ENCODE measurements at regions not wholly inside any gene's neighbourhood (a gene's known extent, or its start where the extent isn't known, plus 50 kb on each side); places are given as distances from the start of the nearest gene placed in this dataset.
"Not testable (repeated sequence)": the region's sequence is repeated elsewhere in the genome, so short reads cannot be mapped to it uniquely, and the experiment has no call there.

- no peaks in the 10 kb centered on the region for H3K27me3 Mint-ChIP-seq
- H3K4me1 Mint-ChIP-seq = no peaks in the 10 kb centered on the region
- DNase-seq = no peak
- H3K9me3 Mint-ChIP-seq = peaks cover 9% of the 10 kb centered on the region
- CTCF ChIA-PET = interaction anchor here (1.4 kb wide), 1 partner anchor 19 kb away, joined by 3 read pairs; no protein-coding TSS in a partner anchor
- H3K27ac Mint-ChIP-seq = no peak overlapping the region
- POLR2A ChIA-PET = no interaction called here
- H3K4me3 Mint-ChIP-seq = no peak overlapping the region
- H3K36me3 Mint-ChIP-seq (ENCODE audit: low read depth) = no peaks in the 10 kb centered on the region
These were observed 131.9 kb upstream of the NR3C2 start for GRCh38 chr4:148574066-148574465.

GRCh38 chr4:148573296-148573695 lies 131.1 kb upstream of the NR3C2 start:
- Mint-ChIP-seq H3K36me3 (ENCODE audit: low read depth) (no peaks in the 10 kb centered on the region), H3K4me3 (no peak overlapping the region), H3K9me3 (peaks cover 9% of the 10 kb centered on the region), H3K27me3 (no peaks in the 10 kb centered on the region), H3K4me1 (no peaks in the 10 kb centered on the region), H3K27ac (no peak overlapping the region)
- POLR2A ChIA-PET = no interaction called here
- no peak for DNase-seq
- CTCF ChIA-PET = no interaction called here

GRCh38 chr4:148565801-148566200 lies 123.6 kb upstream of the NR3C2 start:
- ChIA-PET CTCF (interaction anchor here (0.6 kb wide), 1 partner anchor 1780 kb away, joined by 3 read pairs; no protein-coding TSS in a partner anchor), POLR2A (no interaction called here)
- H3K36me3 Mint-ChIP-seq (ENCODE audit: low read depth) = no peaks in the 10 kb centered on the region
- no peaks in the 10 kb centered on the region for H3K4me1 Mint-ChIP-seq
- DNase-seq = no peak
- H3K9me3 Mint-ChIP-seq = peaks cover 11% of the 10 kb centered on the region
- no peak overlapping the region for H3K27ac Mint-ChIP-seq
- no peaks in the 10 kb centered on the region for H3K27me3 Mint-ChIP-seq
- H3K4me3 Mint-ChIP-seq = no peak overlapping the region

- ChIA-PET CTCF (no interaction called here), POLR2A (no interaction called here)
- Mint-ChIP-seq H3K9me3 (peaks cover 2% of the 10 kb centered on the region), H3K36me3 (ENCODE audit: low read depth) (no peaks in the 10 kb centered on the region), H3K27ac (no peak overlapping the region), H3K27me3 (no peaks in the 10 kb centered on the region), H3K4me3 (no peak overlapping the region), H3K4me1 (no peaks in the 10 kb centered on the region)
- no peak for DNase-seq
These were observed 121.5 kb upstream of the NR3C2 start for GRCh38 chr4:148563684-148564083.

GRCh38 chr4:148561467-148561866 lies 119.3 kb upstream of the NR3C2 start:
- Mint-ChIP-seq H3K4me3 (no peak overlapping the region), H3K36me3 (ENCODE audit: low read depth) (no peaks in the 10 kb centered on the region), H3K27ac (no peak overlapping the region), H3K27me3 (no peaks in the 10 kb centered on the region), H3K4me1 (no peaks in the 10 kb centered on the region), H3K9me3 (no peaks in the 10 kb centered on the region)
- no peak for DNase-seq
- POLR2A ChIA-PET = no interaction called here
- CTCF ChIA-PET = no interaction called here

GRCh38 chr4:148557793-148558192 lies 115.6 kb upstream of the NR3C2 start:
- no peak for DNase-seq
- ChIA-PET CTCF (no interaction called here), POLR2A (no interaction called here)
- H3K9me3 Mint-ChIP-seq = no peaks in the 10 kb centered on the region
- no peaks in the 10 kb centered on the region for H3K36me3 Mint-ChIP-seq (ENCODE audit: low read depth)
- no peaks in the 10 kb centered on the region for H3K4me1 Mint-ChIP-seq
- no peaks in the 10 kb centered on the region for H3K27me3 Mint-ChIP-seq
- H3K27ac Mint-ChIP-seq = no peak overlapping the region
- no peak overlapping the region for H3K4me3 Mint-ChIP-seq

- POLR2A ChIA-PET = no interaction called here
- Mint-ChIP-seq H3K36me3 (ENCODE audit: low read depth) (no peaks in the 10 kb centered on the region), H3K9me3 (no peaks in the 10 kb centered on the region), H3K27me3 (no peaks in the 10 kb centered on the region), H3K27ac (no peak overlapping the region), H3K4me1 (no peaks in the 10 kb centered on the region), H3K4me3 (no peak overlapping the region)
- no peak for DNase-seq
- CTCF ChIA-PET = no interaction called here
These were observed 108.6 kb upstream of the NR3C2 start for GRCh38 chr4:148550788-148551187.

- no peak overlapping the region for H3K27ac Mint-ChIP-seq
- no peaks in the 10 kb centered on the region for H3K9me3 Mint-ChIP-seq
- no peaks in the 10 kb centered on the region for H3K36me3 Mint-ChIP-seq (ENCODE audit: low read depth)
- no peak for DNase-seq
- no peak overlapping the region for H3K4me3 Mint-ChIP-seq
- no peaks in the 10 kb centered on the region for H3K27me3 Mint-ChIP-seq
- ChIA-PET CTCF (no interaction called here), POLR2A (no interaction called here)
- no peaks in the 10 kb centered on the region for H3K4me1 Mint-ChIP-seq
These were observed 100.9 kb upstream of the NR3C2 start for GRCh38 chr4:148542922-148543623.

GRCh38 chr4:148540622-148541326 lies 98.6 kb upstream of the NR3C2 start:
- POLR2A ChIA-PET = no interaction called here
- Mint-ChIP-seq H3K9me3 (peaks cover under 1% of the 10 kb centered on the region), H3K4me1 (no peaks in the 10 kb centered on the region), H3K27me3 (no peaks in the 10 kb centered on the region), H3K27ac (no peak overlapping the region), H3K4me3 (no peak overlapping the region), H3K36me3 (ENCODE audit: low read depth) (no peaks in the 10 kb centered on the region)
- CTCF ChIA-PET = no interaction called here
- no peak for DNase-seq

GRCh38 chr4:148539387-148539786 lies 97.2 kb upstream of the NR3C2 start:
- CTCF ChIA-PET = no interaction called here
- H3K36me3 Mint-ChIP-seq (ENCODE audit: low read depth) = no peaks in the 10 kb centered on the region

GRCh38 chr4:148533851-148534250 lies 91.6 kb upstream of the NR3C2 start:
- H3K4me3 Mint-ChIP-seq; CTCF ChIA-PET; H3K27me3 Mint-ChIP-seq; DNase-seq; H3K36me3 Mint-ChIP-seq (ENCODE audit: low read depth); H3K4me1 Mint-ChIP-seq; POLR2A ChIA-PET; H3K27ac Mint-ChIP-seq: not testable (repeated sequence)
- peaks cover 35% of the 10 kb centered on the region for H3K9me3 Mint-ChIP-seq

More at GRCh38 chr4:148539387-148539786, 97.2 kb upstream of the NR3C2 start:
- H3K4me3 Mint-ChIP-seq = no peak overlapping the region
- no peak overlapping the region for H3K27ac Mint-ChIP-seq
- H3K4me1 Mint-ChIP-seq = no peaks in the 10 kb centered on the region
- no peaks in the 10 kb centered on the region for H3K27me3 Mint-ChIP-seq
- peaks cover 11% of the 10 kb centered on the region for H3K9me3 Mint-ChIP-seq
- no peak for DNase-seq
- POLR2A ChIA-PET = no interaction called here

GRCh38 chr4:148530114-148530513 lies 87.9 kb upstream of the NR3C2 start:
- peaks cover 1% of the 10 kb centered on the region for H3K27me3 Mint-ChIP-seq
- no peak for DNase-seq
- CTCF ChIA-PET = no interaction called here
- H3K36me3 Mint-ChIP-seq (ENCODE audit: low read depth) = peaks cover 3% of the 10 kb centered on the region
- POLR2A ChIA-PET = no interaction called here
- H3K4me3 Mint-ChIP-seq = no peak overlapping the region
- H3K4me1 Mint-ChIP-seq = no peaks in the 10 kb centered on the region
- peaks cover 31% of the 10 kb centered on the region for H3K9me3 Mint-ChIP-seq
- no peak overlapping the region for H3K27ac Mint-ChIP-seq

GRCh38 chr4:148527571-148527970 lies 85.4 kb upstream of the NR3C2 start:
- Mint-ChIP-seq H3K27ac (no peak overlapping the region), H3K4me1 (no peaks in the 10 kb centered on the region), H3K9me3 (peaks cover 8% of the 10 kb centered on the region), H3K4me3 (no peak overlapping the region), H3K36me3 (ENCODE audit: low read depth) (no peaks in the 10 kb centered on the region), H3K27me3 (no peaks in the 10 kb centered on the region)
- POLR2A ChIA-PET = no interaction called here
- DNase-seq = no peak
- CTCF ChIA-PET = no interaction called here

GRCh38 chr4:148522995-148523394 lies 80.8 kb upstream of the NR3C2 start:
- peaks cover 3% of the 10 kb centered on the region for H3K9me3 Mint-ChIP-seq
- CTCF ChIA-PET = no interaction called here
- POLR2A ChIA-PET = no interaction called here

More at GRCh38 chr4:148522995-148523394, 80.8 kb upstream of the NR3C2 start:
- Mint-ChIP-seq H3K4me3 (no peak overlapping the region), H3K27me3 (peaks cover 1% of the 10 kb centered on the region), H3K4me1 (no peaks in the 10 kb centered on the region), H3K36me3 (ENCODE audit: low read depth) (no peaks in the 10 kb centered on the region), H3K27ac (no peak overlapping the region)
- no peak for DNase-seq
